Eye (tissue), 1 donor: ENCODE measurements at regions not wholly inside any gene's neighbourhood (a gene's known extent, or its start where the extent isn't known, plus 50 kb on each side); places are given as distances from the start of the nearest gene placed in this dataset.
"Not testable (repeated sequence)": the region's sequence is repeated elsewhere in the genome, so short reads cannot be mapped to it uniquely, and the experiment has no call there.

Experiments
- DNase-seq: peaks from one replicate; pipeline ENCODE4 v3.0.0-alpha.2; 2015

DNA sequence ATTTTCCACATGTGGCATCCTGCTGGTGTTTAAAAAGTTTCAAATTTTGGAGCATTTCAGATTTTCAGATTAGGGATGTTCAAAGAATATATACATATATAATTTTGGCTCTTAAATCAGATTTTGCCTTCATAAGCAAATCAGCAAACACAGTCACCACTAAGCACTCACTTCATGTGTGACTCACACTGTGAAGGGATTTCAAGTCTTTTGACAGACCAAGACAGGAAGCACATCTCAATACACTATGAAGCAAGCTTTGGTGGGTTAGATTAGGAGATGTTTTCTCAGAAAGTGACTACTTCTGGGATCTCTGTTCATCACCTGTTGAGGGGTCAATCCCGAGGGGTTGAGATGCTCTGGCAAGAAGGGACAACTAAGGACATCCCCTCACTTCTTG, 227.8 kb upstream of the RBBP8 start:
- no peak for DNase-seq

DNA sequence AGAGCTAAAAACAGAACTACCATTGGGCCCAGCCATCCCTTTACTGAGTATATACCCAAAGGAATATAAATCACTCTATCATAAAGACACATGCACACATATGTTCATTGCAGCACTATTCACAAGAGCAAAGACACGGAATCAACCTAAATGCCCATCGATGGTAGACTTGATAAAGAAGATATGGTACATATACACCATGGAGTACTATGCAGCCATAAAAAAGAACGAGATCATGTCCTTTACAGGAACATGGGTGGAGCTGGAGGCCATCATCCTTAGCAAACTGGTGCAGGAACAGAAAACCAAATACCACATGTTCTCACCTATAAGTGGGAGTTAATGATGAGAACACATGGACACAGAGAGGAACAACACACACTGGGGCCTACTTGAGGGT, 227.1 kb upstream of the RBBP8 start:
- not testable (repeated sequence) for DNase-seq

DNA sequence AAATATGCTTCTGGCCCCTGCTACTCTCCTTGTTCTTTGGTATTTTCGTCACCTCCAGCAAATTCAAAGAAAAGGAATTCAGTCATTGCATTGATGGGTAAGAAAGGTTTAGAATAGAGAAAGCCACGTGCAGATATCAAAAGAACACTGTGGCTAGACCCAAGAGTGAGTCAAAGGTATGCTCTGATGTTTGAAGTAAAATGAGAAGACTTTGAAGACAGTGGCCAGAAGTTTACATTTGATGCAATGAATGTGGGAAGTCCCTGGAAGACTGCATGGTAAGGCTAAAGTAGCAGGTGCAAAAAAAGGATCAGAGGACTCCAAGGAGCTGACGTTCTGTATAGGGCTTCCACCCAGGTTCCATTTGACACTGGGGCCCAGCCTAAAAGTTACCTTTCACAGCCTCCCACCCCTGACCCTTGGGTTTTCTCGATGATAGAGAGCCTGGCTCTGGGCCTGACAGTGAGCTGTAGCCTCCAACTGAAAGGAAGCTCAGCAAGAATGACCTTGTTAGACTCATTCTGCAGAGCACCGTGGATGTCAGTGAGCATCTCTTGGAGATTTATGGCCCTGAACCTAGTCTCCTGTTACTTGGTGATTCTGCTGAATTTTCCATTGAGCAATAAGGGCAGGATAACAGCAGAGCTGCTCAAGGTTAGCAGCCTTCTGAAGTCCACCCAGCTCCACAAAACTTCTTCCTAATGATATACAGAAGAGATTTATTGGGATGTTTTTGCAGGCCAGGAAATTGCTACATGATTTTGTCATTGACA, 223.7 kb upstream of the RBBP8 start:
- DNase-seq: no peak

DNA sequence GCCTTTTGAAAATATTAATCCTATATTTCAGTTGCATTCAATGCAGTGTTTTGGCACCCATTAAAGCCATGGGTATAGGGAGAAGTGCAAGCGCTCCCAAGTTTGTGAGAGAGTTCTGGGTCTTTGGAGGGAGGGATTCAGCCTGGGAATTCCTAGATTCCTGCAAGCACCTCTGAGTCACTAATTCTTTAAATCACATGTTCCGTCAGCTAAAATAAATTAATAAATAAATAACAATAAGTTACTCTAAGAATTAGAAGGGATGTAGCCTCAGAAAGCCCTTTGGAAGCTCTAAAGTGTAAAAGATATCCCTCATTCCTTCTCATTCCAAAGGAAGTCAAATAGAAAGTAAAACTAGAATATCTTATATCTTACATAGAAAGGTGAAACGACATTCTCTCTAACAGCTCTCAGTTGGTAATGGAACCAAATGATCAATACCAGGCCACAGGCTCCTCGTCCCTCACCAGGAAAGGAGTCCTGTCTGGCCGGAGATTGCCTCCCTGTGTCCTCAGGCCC, 222.4 kb upstream of the RBBP8 start:
- no peak for DNase-seq

DNA sequence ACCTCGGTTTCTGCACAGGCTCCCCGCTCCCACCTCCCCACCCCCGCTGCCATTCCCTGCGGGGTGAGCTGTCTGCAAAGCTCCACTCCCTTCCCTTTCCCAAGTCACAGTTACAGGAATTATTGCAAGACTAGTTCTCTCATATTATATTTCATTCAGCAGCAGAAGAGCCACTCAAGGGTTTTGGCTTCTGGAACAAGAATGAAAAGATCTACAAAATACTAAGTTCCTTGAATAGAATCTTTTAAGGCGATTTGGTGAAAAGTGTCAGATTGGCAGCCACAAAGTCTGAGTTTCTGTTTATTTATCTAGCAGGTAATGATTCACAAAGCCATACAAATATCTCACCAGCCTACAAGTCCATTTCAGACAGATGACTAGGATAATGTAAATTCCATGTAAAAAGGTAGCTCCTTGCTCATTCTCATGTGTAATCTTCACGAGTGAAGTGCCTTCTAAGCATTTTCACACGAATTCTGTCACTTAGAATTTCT, 221.9 kb upstream of the RBBP8 start:
- DNase-seq: peak; percentile 16

DNA sequence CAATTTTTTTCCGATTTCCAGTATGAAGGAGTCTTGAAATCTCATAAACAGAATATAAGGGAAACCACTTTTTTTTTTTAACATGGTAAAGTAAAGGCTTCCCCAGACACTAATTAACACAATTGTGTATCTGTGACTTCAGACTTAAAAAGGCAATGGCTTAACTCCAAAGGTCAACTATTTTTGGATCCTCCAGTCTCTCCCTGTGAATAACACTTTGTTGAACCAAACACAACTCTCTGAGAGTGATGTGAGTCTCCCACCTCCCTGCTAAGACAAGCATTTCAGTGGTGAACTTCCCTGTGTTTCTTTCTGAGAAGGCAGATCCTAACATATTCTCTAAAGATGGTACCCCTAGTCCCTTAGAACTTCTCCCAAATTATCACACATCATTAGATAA, 219.6 kb upstream of the RBBP8 start:
- no peak for DNase-seq

DNA sequence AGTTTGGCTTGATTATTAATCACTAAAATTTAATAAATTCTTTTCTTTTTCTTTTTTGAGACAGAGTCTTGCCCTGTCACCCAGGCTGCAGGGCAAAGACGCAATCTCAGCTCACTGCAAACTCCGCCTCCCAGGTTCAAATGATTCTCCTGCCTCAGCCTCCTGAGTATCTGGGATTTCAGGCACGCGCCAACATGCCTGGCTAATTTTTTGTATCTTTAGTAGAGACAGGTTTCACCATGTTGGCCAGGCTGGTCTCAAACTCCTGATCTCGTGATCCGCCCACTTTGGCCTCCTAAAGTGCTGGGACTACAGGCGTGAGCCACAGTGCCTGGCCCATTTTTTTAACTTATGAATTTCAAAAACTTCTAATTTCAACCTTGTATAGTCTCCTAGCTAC, 215.6 kb upstream of the RBBP8 start:
- not testable (repeated sequence) for DNase-seq

DNA sequence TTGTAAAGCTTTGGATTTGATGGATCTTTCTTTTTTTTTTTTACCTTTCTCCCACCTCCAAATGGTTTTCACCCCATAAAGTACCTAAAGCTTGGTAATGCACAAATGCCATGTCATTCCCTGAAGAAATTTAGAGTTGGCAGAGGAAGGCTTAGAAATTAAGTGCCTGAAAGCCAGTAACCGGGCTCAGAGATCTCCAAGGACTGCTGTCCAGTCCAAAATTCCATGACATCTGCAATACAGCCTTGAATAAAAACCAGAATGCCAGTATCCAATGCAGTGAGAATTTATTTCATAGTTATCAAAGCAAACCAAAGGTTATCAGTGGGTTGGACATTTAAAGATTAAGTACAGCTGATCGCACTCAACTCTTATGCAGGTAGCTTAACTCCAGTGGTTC, 209.9 kb upstream of the RBBP8 start:
- DNase-seq: no peak

DNA sequence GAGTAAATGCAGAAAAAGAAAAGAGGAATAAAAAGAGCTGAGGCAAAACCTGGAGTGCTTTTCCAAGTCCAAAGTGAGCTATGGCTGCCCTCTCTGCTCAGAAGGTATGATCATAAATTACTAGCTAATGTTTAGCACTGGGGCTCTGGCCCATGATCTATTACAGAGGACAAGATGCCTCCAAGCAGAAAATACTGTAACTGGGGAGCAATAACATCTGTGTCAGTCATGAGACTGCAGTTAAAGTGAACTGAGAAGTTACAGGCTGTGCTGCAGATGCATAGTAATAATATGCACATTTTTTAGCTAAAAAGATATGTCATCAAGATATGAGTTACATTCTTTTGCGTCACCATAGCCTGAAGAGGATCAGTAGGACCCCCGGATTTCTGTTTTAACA, 209.4 kb upstream of the RBBP8 start:
- no peak for DNase-seq

DNA sequence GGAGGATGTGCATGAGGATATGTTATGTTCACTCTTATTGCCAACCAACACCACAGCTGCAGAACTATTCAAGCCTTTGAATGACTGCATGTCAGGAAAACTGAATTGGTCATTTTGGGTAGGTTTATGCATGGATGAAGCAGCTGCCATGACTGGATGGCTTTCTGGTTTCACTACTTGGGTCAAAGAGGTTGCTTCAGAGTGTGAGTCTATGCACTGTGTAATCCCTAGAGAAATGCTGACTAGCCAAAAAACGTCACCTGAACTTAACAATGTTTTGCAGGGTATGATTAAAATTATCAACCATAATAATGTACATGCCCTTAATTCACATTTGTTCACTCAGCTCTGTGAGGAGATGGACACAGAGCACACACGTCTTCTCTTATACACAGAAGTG, 206.7 kb upstream of the RBBP8 start:
- no peak for DNase-seq

DNA sequence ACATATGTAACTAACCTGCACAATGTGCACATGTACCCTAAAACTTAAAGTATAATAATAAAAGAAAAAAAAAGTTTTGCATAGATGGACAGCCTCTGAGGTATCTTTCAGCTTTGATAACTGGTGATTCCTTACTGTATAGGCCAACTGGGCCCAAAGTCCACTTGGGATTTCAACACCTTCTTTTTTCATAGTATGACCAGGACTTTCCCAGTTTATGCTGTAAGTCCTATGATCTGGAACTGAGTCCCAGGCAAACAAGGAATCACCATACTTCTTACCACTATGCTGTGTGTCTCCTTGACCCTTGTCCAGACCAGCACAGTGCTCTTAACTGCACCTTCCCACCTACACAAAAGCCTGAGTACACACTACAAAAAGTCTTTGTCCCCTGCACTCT, 205.1 kb upstream of the RBBP8 start:
- no peak for DNase-seq

DNA sequence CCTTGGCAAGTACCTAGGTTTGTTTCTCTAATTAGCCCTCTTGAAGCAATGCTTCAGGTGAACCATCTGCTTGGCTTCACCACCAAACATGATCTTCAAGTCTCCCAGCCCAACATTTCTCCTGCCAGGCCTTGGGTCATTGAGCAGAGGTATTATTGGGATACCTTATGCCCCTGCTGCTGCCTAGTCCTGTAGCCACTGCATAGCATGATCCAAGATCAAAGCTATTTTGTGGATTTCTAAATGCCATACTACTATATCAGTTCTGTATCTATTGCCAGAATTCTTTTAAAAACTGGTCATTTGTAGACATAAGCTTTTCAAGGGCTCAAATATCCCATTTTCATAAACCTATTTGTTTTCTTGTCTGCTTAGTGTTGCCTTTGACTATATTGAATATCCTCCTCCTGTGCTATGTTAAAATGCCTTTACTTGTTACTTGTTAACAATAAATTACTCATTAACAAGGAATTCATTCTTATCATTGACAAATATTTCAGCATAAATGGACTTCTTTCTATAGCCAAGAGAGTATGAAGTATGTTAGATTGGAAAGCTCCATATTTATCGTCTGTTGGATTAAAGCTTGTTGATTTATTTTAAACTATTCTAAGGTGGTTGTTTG, 204.5 kb upstream of the RBBP8 start:
- no peak for DNase-seq

DNA sequence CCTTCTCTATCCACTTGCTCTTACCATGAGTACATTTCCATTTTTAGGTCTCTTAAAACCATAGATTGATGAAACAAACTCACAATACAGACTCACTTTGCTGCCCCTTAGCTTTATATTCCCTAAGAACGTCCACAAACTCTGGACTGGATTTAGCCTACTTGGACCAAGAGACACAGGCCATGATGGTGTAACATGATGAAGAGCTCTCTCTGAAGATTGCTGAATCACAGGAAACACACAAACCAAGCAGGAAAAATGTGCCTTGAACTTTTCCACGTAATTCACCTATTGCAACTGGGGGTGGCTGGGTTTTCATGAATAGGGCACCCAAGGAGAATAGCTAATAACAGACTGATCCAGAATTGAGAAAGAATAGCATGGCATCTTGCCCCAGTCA, 201.7 kb upstream of the RBBP8 start:
- DNase-seq: no peak

DNA sequence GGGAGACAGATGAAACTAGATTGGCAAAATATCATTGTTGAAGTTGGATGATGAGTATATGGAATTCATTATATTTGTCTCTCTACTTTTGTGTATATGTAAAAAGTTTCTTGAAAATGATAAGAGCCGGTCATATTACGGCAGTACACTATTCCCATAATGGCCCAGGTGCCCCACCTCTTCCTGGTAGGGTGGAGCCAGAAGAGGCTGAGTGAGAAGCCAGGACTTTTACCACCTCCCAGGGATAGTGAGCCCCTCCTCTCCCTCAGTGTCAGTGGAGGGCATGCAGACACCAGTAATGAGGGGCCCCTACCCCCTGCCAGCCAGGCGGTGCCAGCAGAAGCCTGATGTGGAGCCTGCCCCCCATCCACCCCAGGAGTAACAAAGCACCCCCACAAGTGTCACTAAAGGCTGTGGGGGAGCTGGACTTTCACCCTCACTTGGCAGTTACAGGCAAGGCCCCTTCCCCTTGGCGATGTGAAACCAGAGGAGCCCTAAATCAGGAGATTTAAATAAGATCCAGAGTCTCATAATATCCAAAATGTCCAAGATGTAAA, 198.9 kb upstream of the RBBP8 start:
- no peak for DNase-seq

DNA sequence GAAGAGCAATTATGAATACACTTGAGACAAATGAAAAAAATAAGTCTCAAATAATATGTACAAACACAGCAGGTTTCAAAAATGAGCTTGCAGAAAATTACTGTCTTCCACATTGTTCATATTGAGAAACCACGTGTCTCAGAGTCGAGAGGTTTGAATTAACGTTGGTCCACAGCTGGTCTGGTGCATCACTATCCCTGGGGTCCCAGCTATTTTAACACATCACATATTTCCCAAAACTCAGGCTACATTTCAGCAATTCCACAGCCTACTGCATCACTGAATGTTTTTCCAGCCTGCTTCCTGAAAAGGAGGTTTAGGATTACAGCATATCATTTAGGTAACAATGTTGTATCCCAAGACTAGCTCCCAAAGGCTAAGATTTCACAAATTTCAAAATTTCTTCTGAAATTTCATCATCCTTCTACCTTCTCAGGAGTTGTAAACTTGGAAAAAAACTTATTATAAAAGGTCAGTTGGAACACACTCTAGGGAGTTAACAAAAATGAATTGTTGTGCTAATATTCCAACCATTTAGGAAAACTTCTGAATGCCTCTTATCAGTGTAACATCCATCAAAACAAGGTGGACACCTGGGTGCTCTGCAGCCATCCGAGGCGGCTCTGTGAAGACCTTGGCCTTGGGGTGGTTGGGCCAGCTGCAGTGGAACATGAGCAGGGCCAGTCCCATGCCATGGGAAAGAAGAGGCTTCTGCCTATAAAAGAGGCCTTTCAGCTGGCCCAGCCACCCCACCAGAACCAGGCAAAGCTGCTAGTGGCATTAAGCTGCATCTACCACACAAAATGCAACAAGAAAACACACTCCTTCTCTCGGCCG, 198.1 kb upstream of the RBBP8 start:
- peak; percentile 20 for DNase-seq

DNA sequence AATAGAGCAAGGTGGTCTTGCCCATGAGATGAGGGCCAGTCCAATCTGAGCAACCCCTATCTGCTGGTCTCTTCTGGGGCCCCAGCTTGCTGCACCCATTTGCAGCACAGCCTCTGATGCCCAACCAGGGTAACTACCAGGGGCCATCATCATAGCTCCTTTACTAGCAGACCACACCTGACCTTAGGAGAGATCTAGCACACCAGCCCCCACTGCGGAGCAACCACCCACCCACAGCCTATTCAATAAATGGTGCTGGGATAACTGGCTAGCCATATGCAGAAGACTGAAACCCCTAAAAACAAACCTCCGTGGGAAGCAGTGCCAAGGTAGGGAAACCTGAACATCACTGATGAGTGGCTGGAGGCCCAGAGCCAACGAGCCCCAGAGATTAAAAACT, 196.1 kb upstream of the RBBP8 start:
- no peak for DNase-seq

DNA sequence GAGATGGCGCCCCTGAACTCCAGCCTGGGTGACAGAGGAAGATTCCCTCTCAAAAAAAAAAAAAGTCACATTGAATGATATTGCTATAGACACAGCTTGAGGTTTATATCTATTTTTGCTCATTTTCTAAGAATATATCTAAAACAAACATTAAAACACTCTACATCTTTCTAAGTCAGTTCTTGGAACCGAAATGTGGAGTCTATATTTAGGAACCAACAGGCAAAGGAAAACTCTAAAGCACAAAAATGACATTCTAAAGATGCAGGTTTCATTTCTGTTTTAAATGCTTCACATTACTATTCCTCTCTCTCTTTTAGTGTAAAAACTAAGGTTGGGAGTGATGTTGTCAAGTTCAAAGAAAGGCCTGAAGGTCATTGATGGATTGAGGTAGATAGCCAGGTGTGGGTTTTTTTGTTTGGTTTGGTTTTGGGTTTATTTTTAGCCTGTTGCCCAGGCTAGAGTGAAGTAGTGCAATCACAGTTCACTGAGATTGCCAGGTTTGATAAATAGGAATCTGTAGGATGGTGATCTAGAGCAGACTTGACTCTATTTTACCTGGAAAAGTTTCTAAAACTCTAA, 194.0 kb upstream of the RBBP8 start:
- DNase-seq: no peak

DNA sequence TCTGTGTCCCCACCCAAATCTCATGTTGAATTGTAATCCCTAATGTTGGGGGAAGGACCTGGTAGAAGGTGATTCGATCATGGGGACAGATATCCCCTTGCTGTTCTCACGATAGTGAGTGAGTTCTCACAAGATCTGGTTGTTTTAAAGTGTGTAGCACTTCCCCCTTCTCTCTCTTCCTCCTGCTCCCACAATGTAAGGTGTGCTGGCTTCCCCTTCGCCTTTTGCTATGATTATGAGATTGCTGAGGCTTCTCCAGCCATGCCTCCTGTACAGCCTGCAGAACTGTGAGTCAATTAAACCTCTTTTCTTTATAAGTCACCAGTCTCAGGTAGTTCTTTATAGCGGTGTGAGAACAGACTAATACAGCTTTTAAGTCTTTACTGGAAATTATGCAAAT, 193.3 kb upstream of the RBBP8 start:
- peak; percentile 8 for DNase-seq

DNA sequence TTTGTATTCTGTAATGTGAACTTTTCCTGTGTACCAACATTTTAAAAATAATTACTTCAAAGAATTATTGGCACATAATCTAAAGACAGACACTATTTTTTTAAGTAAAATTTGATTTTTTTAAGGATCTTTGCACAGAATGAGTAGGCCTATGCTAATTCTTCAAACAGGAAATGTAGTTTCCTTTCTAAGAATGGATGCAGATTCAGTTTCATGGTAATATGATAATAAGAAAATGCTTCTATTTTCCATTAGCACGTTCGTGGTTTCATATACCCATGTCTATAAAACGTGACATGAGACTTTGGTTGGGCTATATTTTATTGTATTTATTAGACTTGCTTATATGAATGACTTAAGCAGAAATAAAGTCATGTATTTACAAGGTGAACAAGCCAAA, 191.8 kb upstream of the RBBP8 start:
- DNase-seq: no peak

DNA sequence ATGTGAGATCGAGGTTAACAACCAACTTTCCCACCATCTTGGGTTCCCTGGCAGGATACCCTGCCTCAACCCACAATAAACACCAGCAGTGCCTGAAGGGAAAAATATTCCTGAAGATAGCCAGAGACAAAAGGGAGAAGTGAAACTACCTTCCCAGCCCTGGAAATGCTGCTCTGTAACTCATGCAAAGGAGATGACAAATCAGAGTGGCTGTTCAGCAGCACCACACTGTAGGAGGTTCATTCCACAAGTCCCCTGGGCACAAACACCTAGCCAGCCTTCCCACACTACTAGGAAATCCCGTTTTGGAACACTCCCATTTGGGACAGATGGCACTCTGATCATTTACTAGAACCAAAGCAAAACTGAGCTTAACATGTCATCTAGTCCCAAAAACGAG, 190.7 kb upstream of the RBBP8 start:
- no peak for DNase-seq

DNA sequence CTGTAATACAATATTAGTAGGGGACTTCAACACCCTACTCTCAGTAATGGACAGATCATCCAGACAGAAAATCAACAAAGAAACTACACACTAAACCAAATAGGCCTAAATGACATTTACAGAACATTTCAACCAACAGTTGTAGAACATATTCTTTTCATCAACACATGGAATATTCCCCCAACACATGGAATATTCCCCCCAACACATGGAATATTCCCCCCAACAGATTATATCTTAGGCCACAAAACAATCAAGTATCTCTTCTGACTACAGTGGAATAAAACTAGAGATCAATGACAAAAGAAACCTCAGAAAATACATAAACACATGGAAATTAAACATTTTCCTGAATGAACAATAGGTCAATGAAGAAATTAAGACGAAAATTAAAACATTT, 187.2 kb upstream of the RBBP8 start:
- DNase-seq: no peak

DNA sequence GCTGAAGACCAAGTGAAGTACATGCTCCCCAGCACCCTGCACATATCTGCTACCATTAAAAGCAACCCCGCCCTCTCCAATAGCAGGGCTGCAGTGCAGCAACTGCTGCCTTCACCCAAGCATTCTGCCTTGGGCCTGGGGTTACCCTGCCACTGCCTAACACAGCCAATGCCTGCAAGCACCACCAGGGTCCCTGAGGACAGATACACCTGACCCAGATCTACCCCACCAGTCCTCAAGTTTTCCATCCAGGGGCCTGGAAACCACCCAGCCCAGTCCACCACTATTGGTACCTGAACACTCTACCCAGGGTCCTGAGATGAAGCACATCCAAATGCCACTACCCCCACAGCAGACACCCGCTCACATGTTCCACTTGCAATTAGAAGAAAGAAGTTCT, 181.1 kb upstream of the RBBP8 start:
- no peak for DNase-seq
